Hepatocyte (in vitro differentiated cells): ENCODE measurements at regions not wholly inside any gene's neighbourhood (a gene's known extent, or its start where the extent isn't known, plus 50 kb on each side); places are given as distances from the start of the nearest gene placed in this dataset.

Experiments
- CTCF ChIP-seq: fragments of 200-600 bp; sonication (generic); IDR thresholded peaks from 2 replicates; pipeline ENCODE4 v1.5.1; 2016; ENCODE audit warnings: antibody characterized with exemption, mild to moderate bottlenecking; ENCODE audit not compliant: poor library complexity
- EZH2phosphoT487 ChIP-seq: fragments of 200-600 bp; sonication (generic); IDR thresholded peaks from one replicate; pipeline ENCODE4 v1.6.1; 2018; ENCODE audit warnings: antibody characterized with exemption, mild to moderate bottlenecking, low read depth, moderate library complexity; ENCODE audit not compliant: unreplicated experiment, severe bottlenecking

- TF ChIP-seq CTCF (no peak), EZH2phosphoT487 (no peak)
Observed at GRCh38 chr2:59790186-59791003, 763.1 kb downstream of the BCL11A start.
